Calu3 (cell line): ENCODE measurements at regions not wholly inside any gene's neighbourhood (a gene's known extent, or its start where the extent isn't known, plus 50 kb on each side); places are given as distances from the start of the nearest gene placed in this dataset.

Source experiments
- BruUV-seq: library from RNA; stranded (reverse); fragments of 400-500 nt; replicated peaks from 2 replicates; lab custom pipeline; 2021; lab: Mats Ljungman, UMichigan
- CTCF ChIA-PET: fragments of 300-600 bp; sonication (Branson Sonifier 250); formaldehyde crosslinking; loops from one replicate; lab custom pipeline; 2022; ENCODE audit warnings: antibody characterized with exemption; lab: Charles Lee
- DNase-seq: peaks from one replicate; pipeline ENCODE4 v3.0.0; 2022
- H3K27ac Mint-ChIP-seq: one replicate; pipeline ENCODE4 v1.8.0; 2022; ENCODE audit warnings: mixed read lengths; ENCODE audit not compliant: unreplicated experiment
- H3K27me3 Mint-ChIP-seq: one replicate; pipeline ENCODE4 v1.8.0; 2022; ENCODE audit warnings: mixed read lengths; ENCODE audit not compliant: unreplicated experiment
- H3K36me3 Mint-ChIP-seq: one replicate; pipeline ENCODE4 v1.8.0; 2022; ENCODE audit warnings: mild to moderate bottlenecking, moderate library complexity, mixed read lengths; ENCODE audit not compliant: insufficient read depth, unreplicated experiment
- H3K4me1 Mint-ChIP-seq: one replicate; pipeline ENCODE4 v1.8.0; 2022; ENCODE audit warnings: mild to moderate bottlenecking, low read depth, mixed read lengths; ENCODE audit not compliant: unreplicated experiment
- H3K4me3 Mint-ChIP-seq: one replicate; pipeline ENCODE4 v1.8.0; 2022; ENCODE audit warnings: mild to moderate bottlenecking, low read depth, moderate library complexity, mixed read lengths; ENCODE audit not compliant: unreplicated experiment
- H3K9me3 Mint-ChIP-seq: one replicate; pipeline ENCODE4 v1.8.0; 2022; ENCODE audit warnings: low read depth, mixed read lengths; ENCODE audit not compliant: unreplicated experiment
- CTCF ChIP-seq: fragments of 200-600 bp; IDR thresholded peaks from one replicate; pipeline ENCODE4 v1.8.0; 2022; ENCODE audit warnings: antibody characterized with exemption; ENCODE audit not compliant: unreplicated experiment
- intact Hi-C: fragments of 100-400 bp; cut with micrococcal nuclease; formaldehyde crosslinking; loops from one replicate; pipeline ENCODE4 v1.10.0; 2022; ENCODE audit not compliant: unreplicated experiment

GRCh38 chr2:3037196-3038194 is 340.1 kb downstream of the EIPR1 start:
- TF ChIP-seq CTCF, result no peak
- Mint-ChIP-seq H3K27me3 (no peaks in the 10 kb centered on the region), H3K4me1 (no peaks in the 10 kb centered on the region), H3K27ac (no peak overlapping the region), H3K36me3 (no peaks in the 10 kb centered on the region), H3K9me3 (peaks cover 12% of the 10 kb centered on the region), H3K4me3 (no peak overlapping the region)
- DNase-seq, result no peak
- CTCF ChIA-PET, result no interaction called here
- intact Hi-C loops, result no loop called here
- BruUV-seq, result no TSS peak

- H3K4me1 Mint-ChIP-seq, result no peaks in the 10 kb centered on the region
- no TSS peak for BruUV-seq
- no peak overlapping the region for H3K4me3 Mint-ChIP-seq
- H3K9me3 Mint-ChIP-seq, result peaks cover 12% of the 10 kb centered on the region
- TF ChIP-seq CTCF, result no peak
- no peaks in the 10 kb centered on the region for H3K27me3 Mint-ChIP-seq
- no peak for DNase-seq
- CTCF ChIA-PET, result no interaction called here
- no peak overlapping the region for H3K27ac Mint-ChIP-seq
- intact Hi-C loops, result no loop called here
- no peaks in the 10 kb centered on the region for H3K36me3 Mint-ChIP-seq
These were observed 341.0 kb downstream of the EIPR1 start for GRCh38 chr2:3036432-3037125.

GRCh38 chr2:3035385-3036050 is 342.1 kb downstream of the EIPR1 start:
- CTCF ChIA-PET, result no interaction called here
- no peak for TF ChIP-seq CTCF
- no peak overlapping the region for H3K27ac Mint-ChIP-seq
- DNase-seq, result no peak
- H3K36me3 Mint-ChIP-seq, result no peaks in the 10 kb centered on the region
- H3K4me1 Mint-ChIP-seq, result no peaks in the 10 kb centered on the region
- no peaks in the 10 kb centered on the region for H3K27me3 Mint-ChIP-seq
- no TSS peak for BruUV-seq
- H3K9me3 Mint-ChIP-seq, result peaks cover 12% of the 10 kb centered on the region
- H3K4me3 Mint-ChIP-seq, result no peak overlapping the region
- intact Hi-C loops, result no loop called here

GRCh38 chr2:3034856-3035255 is 342.8 kb downstream of the EIPR1 start:
- H3K27me3 Mint-ChIP-seq, result no peaks in the 10 kb centered on the region
- peaks cover 12% of the 10 kb centered on the region for H3K9me3 Mint-ChIP-seq
- H3K4me1 Mint-ChIP-seq, result no peaks in the 10 kb centered on the region
- no peaks in the 10 kb centered on the region for H3K36me3 Mint-ChIP-seq
- BruUV-seq, result no TSS peak
- no peak overlapping the region for H3K27ac Mint-ChIP-seq
- DNase-seq, result no peak
- H3K4me3 Mint-ChIP-seq, result no peak overlapping the region
- CTCF ChIA-PET, result no interaction called here
- intact Hi-C loops, result no loop called here
- no peak for TF ChIP-seq CTCF
